HCT116 (cell line): ENCODE measurements at regions not wholly inside any gene's neighbourhood (a gene's known extent, or its start where the extent isn't known, plus 50 kb on each side); places are given as distances from the start of the nearest gene placed in this dataset.

ENCODE experiments used
- ATAC-seq: fragments of 200-7000 bp; cut with Tn5 transposase; 2 replicates; pipeline ENCODE4 v1.9.1; 2020; ENCODE audit warnings: mild to moderate bottlenecking, moderate library complexity
- BruUV-seq: library from RNA; stranded (reverse); fragments of 400-500 nt; replicated peaks from 2 replicates; lab custom pipeline; 2021; lab: Mats Ljungman, UMichigan
- CTCF ChIA-PET: fragments of 300-600 bp; sonication (Branson Sonifier 250); formaldehyde crosslinking; loops from one replicate; lab custom pipeline; 2021; ENCODE audit warnings: antibody characterized with exemption; lab: Charles Lee
- POLR2A ChIA-PET: fragments of 300-600, 350-600 bp; sonication (Branson Sonifier 250); formaldehyde crosslinking; loops from one replicate; lab custom pipeline; 2021; ENCODE audit warnings: antibody characterized with exemption; lab: Charles Lee
- RAD21 ChIA-PET, 2 experiments: fragments of 300-600 bp; sonication (Branson Sonifier 250); formaldehyde crosslinking; loops; one replicate each; lab custom pipeline; 2023; ENCODE audit warnings: low total read pairs in 2 of 2; ENCODE audit not compliant: uncharacterized antibody in 2 of 2, unreplicated experiment in 2 of 2, low non-redundant PET in 1 of 2; lab: Charles Lee
- DNase-seq: peaks from one replicate; pipeline ENCODE4 v3.0.0-alpha.2; 2010; ENCODE audit warnings: low read depth, low spot score
- H2AFZ ChIP-seq: fragments of 200-600 bp; shearing (Covaris generic), sonication (generic); 2 replicates; pipeline ENCODE4 v1.6.1; 2017; ENCODE audit warnings: low read depth, mixed run types, mixed read lengths, antibody characterized with exemption, low read length; ENCODE audit not compliant: poor library complexity, severe bottlenecking
- H3K27ac ChIP-seq: 2 replicates; pipeline ENCODE4 v1.5.1; 2012; ENCODE audit warnings: low read depth, low read length
- H3K27me3 ChIP-seq: fragments of 200-600 bp; sonication (generic); 2 replicates; pipeline ENCODE4 v1.6.1; 2016; ENCODE audit warnings: mixed run types, low read length, mixed read lengths; ENCODE audit not compliant: insufficient read depth
- H3K36me3 ChIP-seq, 2 experiments: fragments of 200-500 bp in 1 of 2; fragments of 200-600 bp in 1 of 2; sonication (Bioruptor generic) in 1 of 2; sonication (generic) in 1 of 2; 2 replicates each; pipeline versions ENCODE4 v1.5.1 to v1.6.1; 2014 to 2016; ENCODE audit warnings: low read length in 2 of 2, inconsistent platforms in 1 of 2, mixed read lengths in 1 of 2, mixed run types in 1 of 2; ENCODE audit not compliant: insufficient read depth in 2 of 2, control insufficient read depth in 1 of 2
- H3K4me1 ChIP-seq, 2 experiments: fragments of 200-600 bp in 1 of 2; sonication (generic) in 1 of 2; 2 replicates each; pipeline versions ENCODE4 v1.5.1 to v1.6.1; 2012 to 2017; ENCODE audit warnings: low read length in 2 of 2, inconsistent platforms in 1 of 2, mild to moderate bottlenecking in 1 of 2, mixed read lengths in 1 of 2, mixed run types in 1 of 2, moderate library complexity in 1 of 2; ENCODE audit not compliant: insufficient read depth in 2 of 2, control insufficient read depth in 1 of 2
- H3K4me2 ChIP-seq: fragments of 200-600 bp; sonication (generic); 2 replicates; pipeline ENCODE4 v1.6.1; 2017; ENCODE audit warnings: mixed run types, low read length, mixed read lengths
- H3K4me3 ChIP-seq, 2 experiments: fragments of 200-600 bp in 1 of 2; sonication (generic) in 1 of 2; replicated peaks in 1 of 2; 2 replicates each; pipeline ENCODE4 v1.5.1; 2011 to 2016; ENCODE audit warnings: low read length in 2 of 2, control low read depth in 1 of 2, low read depth in 1 of 2, mild to moderate bottlenecking in 1 of 2, mixed read lengths in 1 of 2, mixed run types in 1 of 2
- H3K79me2 ChIP-seq: fragments of 200-600 bp; sonication (generic); 2 replicates; pipeline ENCODE4 v1.6.1; 2017; ENCODE audit warnings: mild to moderate bottlenecking, mixed run types, low read length, moderate library complexity, mixed read lengths; ENCODE audit not compliant: insufficient read depth
- H3K9ac ChIP-seq: fragments of 200-600 bp; sonication (generic); 2 replicates; pipeline ENCODE4 v1.6.1; 2016; ENCODE audit warnings: low read length, mixed read lengths
- H3K9me2 ChIP-seq: fragments of 200-600 bp; sonication (generic), shearing (Covaris generic); 2 replicates; pipeline ENCODE4 v1.6.1; 2017; ENCODE audit warnings: mixed run types, mild to moderate bottlenecking, moderate library complexity; ENCODE audit not compliant: insufficient read depth
- H3K9me3 ChIP-seq, 2 experiments: fragments of 200-500 bp in 1 of 2; fragments of 200-600 bp in 1 of 2; sonication (Bioruptor generic) in 1 of 2; sonication (generic) in 1 of 2; 2 replicates each; pipeline ENCODE4 v1.6.1; 2014 to 2017; ENCODE audit warnings: low read length in 2 of 2, mixed read lengths in 2 of 2, inconsistent platforms in 1 of 2, low read depth in 1 of 2, mild to moderate bottlenecking in 1 of 2, mixed run types in 1 of 2, moderate library complexity in 1 of 2; ENCODE audit not compliant: control insufficient read depth in 1 of 2, insufficient read depth in 1 of 2
- H4K20me1 ChIP-seq: fragments of 200-600 bp; sonication (generic), shearing (Covaris generic); 2 replicates; pipeline ENCODE4 v1.6.1; 2017; ENCODE audit warnings: mixed run types, mild to moderate bottlenecking, moderate library complexity; ENCODE audit not compliant: insufficient read depth
- ATF3 ChIP-seq: IDR thresholded peaks from 2 replicates; pipeline ENCODE4 v1.6.1; 2012
- CBX3 ChIP-seq: IDR thresholded peaks from 2 replicates; pipeline ENCODE4 v1.6.1; 2012; ENCODE audit warnings: low read depth
- CTCF ChIP-seq, 3 experiments: fragments of 200-600 bp in 1 of 3; sonication (generic) in 1 of 3; IDR thresholded peaks in 2 of 3; conservative IDR thresholded peaks in 1 of 3; 2 replicates each; pipeline ENCODE4 v1.5.1; 2012 to 2017; ENCODE audit warnings: low read depth in 2 of 3, low read length in 2 of 3, antibody characterized with exemption in 1 of 3, borderline replicate concordance in 1 of 3, control low read depth in 1 of 3, mild to moderate bottlenecking in 1 of 3, mixed read lengths in 1 of 3, mixed run types in 1 of 3, moderate library complexity in 1 of 3; ENCODE audit not compliant: insufficient read depth in 1 of 3
- EGR1 ChIP-seq: IDR thresholded peaks from 2 replicates; pipeline ENCODE4 v1.6.1; 2012; ENCODE audit warnings: low read depth
- ELF1 ChIP-seq: IDR thresholded peaks from 2 replicates; pipeline ENCODE4 v1.6.1; 2012; ENCODE audit warnings: low read depth, borderline replicate concordance
- EZH2 ChIP-seq: fragments of 200-600 bp; sonication (generic); IDR thresholded peaks from 2 replicates; pipeline ENCODE4 v1.6.1; 2017; ENCODE audit warnings: antibody characterized with exemption, mixed run types
- EZH2phosphoT487 ChIP-seq: fragments of 200-600 bp; IDR thresholded peaks from 2 replicates; pipeline ENCODE4 v1.6.1; 2018; ENCODE audit warnings: antibody characterized with exemption, borderline replicate concordance
- FOSL1 ChIP-seq: IDR thresholded peaks from 2 replicates; pipeline ENCODE4 v1.6.1; 2012; ENCODE audit warnings: low read depth
- JUND ChIP-seq: IDR thresholded peaks from 2 replicates; pipeline ENCODE4 v1.6.1; 2012
- SP1 ChIP-seq: IDR thresholded peaks from 2 replicates; pipeline ENCODE4 v1.6.1; 2012; ENCODE audit warnings: low read depth
- SRF ChIP-seq: IDR thresholded peaks from 2 replicates; pipeline ENCODE4 v1.6.1; 2012; ENCODE audit warnings: low read depth
- ZFX ChIP-seq: fragments of 450-650 bp; IDR thresholded peaks from 2 replicates; pipeline ENCODE4 v1.6.1; 2017
- ZNF274 ChIP-seq: fragments of 200-500 bp; sonication (Bioruptor generic); IDR thresholded peaks from 2 replicates; pipeline ENCODE4 v1.6.1; 2014; ENCODE audit warnings: mild to moderate bottlenecking, low read depth, low read length, inconsistent platforms
- intact Hi-C: fragments of 100-400 bp; cut with micrococcal nuclease; formaldehyde crosslinking; loops from 2 replicates; pipeline ENCODE4 v1.10.0; 2022

GRCh38 chr3:103033841-103034240 lies 599.0 kb downstream of the ZPLD1 start:
- Histone ChIP-seq H2AFZ (no peak overlapping the region), H3K79me2 (no peaks in the 10 kb centered on the region), H3K27me3 (no peaks in the 10 kb centered on the region), H4K20me1 (no peaks in the 10 kb centered on the region), H3K4me2 (no peak overlapping the region), H3K36me3 (no peaks in the 10 kb centered on the region), H3K9me2 (no peaks in the 10 kb centered on the region), H3K27ac (no peak overlapping the region), H3K4me3 (no peak overlapping the region), H3K9me3 (no peaks in the 10 kb centered on the region), H3K9ac (no peak overlapping the region), H3K4me1 (no peaks in the 10 kb centered on the region)
- ChIA-PET RAD21 (no interaction called here), CTCF (no interaction called here), POLR2A (no interaction called here)
- intact Hi-C loops: no loop called here
- TF ChIP-seq SP1 (no peak), FOSL1 (no peak), ELF1 (no peak)
- BruUV-seq: no TSS peak
- DNase-seq: no peak
- no peak for ATAC-seq

GRCh38 chr3:103047640-103048039 lies 612.8 kb downstream of the ZPLD1 start:
- Histone ChIP-seq H4K20me1 (no peaks in the 10 kb centered on the region), H3K9me2 (no peaks in the 10 kb centered on the region), H3K79me2 (no peaks in the 10 kb centered on the region), H3K4me3 (peak overlapping the region in 1 of 2 experiments; percentile 21; a peak in 2 of 4 replicates), H3K4me2 (peak overlapping the region; percentile 61), H3K9me3 (no peaks in the 10 kb centered on the region), H3K36me3 (no peaks in the 10 kb centered on the region), H3K4me1 (peaks cover 5 to 29% of the 10 kb centered on the region in 2 experiments), H3K27ac (no peak overlapping the region), H3K27me3 (no peaks in the 10 kb centered on the region), H2AFZ (peak overlapping the region; percentile 42), H3K9ac (no peak overlapping the region)
- intact Hi-C loops: no loop called here
- ChIA-PET CTCF (no interaction called here), POLR2A (no interaction called here), RAD21 (no interaction called here)
- DNase-seq (peak; percentile 41), ATAC-seq (peak; percentile 86)
- no TSS peak for BruUV-seq
- TF ChIP-seq JUND (peak; percentile 68), EGR1 (no peak), EZH2 (no peak), SRF (no peak), ZNF274 (no peak), CTCF (IDR thresholded peaks at IDR 0.05 in 2 of 3, conservative IDR thresholded peaks at IDR 0.05 in 1 of 3; ENCODE audit: borderline replicate concordance in 1 of 3, insufficient read depth in 1 of 3, low read depth in 2 of 3, low read length in 2 of 3) (no peak), FOSL1 (peak; percentile 61), ATF3 (no peak), SP1 (peak; percentile 54), ZFX (no peak), EZH2phosphoT487 (no peak), CBX3 (0 out of 2 replicates have a peak, but pooled peaks have one; percentile 27)
